SK-N-SH (cell line): ENCODE measurements at regions not wholly inside any gene's neighbourhood (a gene's known extent, or its start where the extent isn't known, plus 50 kb on each side); places are given as distances from the start of the nearest gene placed in this dataset.

Experiments used
- CTCF ChIA-PET: fragments of 300-600, 350-600 bp; formaldehyde crosslinking; extraction: SDS; loops from one replicate; lab custom pipeline; 2021; lab: Yijun Ruan, JAX
- POLR2A ChIA-PET: fragments of 350-600 bp; sonication (Branson Sonifier 250); formaldehyde crosslinking; extraction: SDS; loops from one replicate; lab custom pipeline; 2020; ENCODE audit warnings: antibody characterized with exemption, inconsistent platforms; lab: Yijun Ruan, JAX
- DNase-seq: peaks from one replicate; pipeline ENCODE4 v3.0.0; 2012
- H2AFZ ChIP-seq: fragments of 200-600 bp; sonication (generic); 2 replicates; pipeline ENCODE4 v1.8.1; 2016; ENCODE audit warnings: antibody characterized with exemption, mild to moderate bottlenecking, low read depth
- H3F3A ChIP-seq: fragments of 200-600 bp; sonication (generic); replicated peaks from 2 replicates; pipeline ENCODE3; 2016; ENCODE audit warnings: antibody characterized with exemption, mild to moderate bottlenecking; ENCODE audit not compliant: insufficient read depth
- H3K27ac ChIP-seq, 2 experiments: fragments of 200-500 bp in 1 of 2; fragments of 200-600 bp in 1 of 2; sonication (Bioruptor generic) in 1 of 2; sonication (generic), shearing (Covaris generic) in 1 of 2; 2 replicates each; pipeline versions ENCODE4 v1.5.1 to v1.6.1; 2014 to 2016; ENCODE audit warnings: low read depth in 2 of 2, inconsistent platforms in 1 of 2, low read length in 1 of 2, mild to moderate bottlenecking in 1 of 2, mixed read lengths in 1 of 2
- H3K27me3 ChIP-seq: fragments of 200-600 bp; sonication (generic), shearing (Covaris generic); 2 replicates; pipeline ENCODE4 v1.6.1; 2016; ENCODE audit warnings: mixed run types; ENCODE audit not compliant: insufficient read depth
- H3K36me3 ChIP-seq, 2 experiments: fragments of 200-500 bp in 1 of 2; fragments of 200-600 bp in 1 of 2; sonication (Bioruptor generic) in 1 of 2; sonication (generic) in 1 of 2; replicated peaks in 1 of 2; 2 replicates each; pipeline versions ENCODE3 to v1.5.1; 2014 to 2016; ENCODE audit warnings: low read length in 1 of 2, mild to moderate bottlenecking in 1 of 2; ENCODE audit not compliant: insufficient read depth in 2 of 2, control insufficient read depth in 1 of 2
- H3K4me1 ChIP-seq, 2 experiments: fragments of 200-500 bp in 1 of 2; fragments of 200-600 bp in 1 of 2; sonication (Bioruptor generic) in 1 of 2; sonication (generic), shearing (Covaris generic) in 1 of 2; 2 replicates each; pipeline versions ENCODE4 v1.5.1 to v1.6.1; 2014 to 2016; ENCODE audit warnings: low read depth in 1 of 2, low read length in 1 of 2, mixed run types in 1 of 2; ENCODE audit not compliant: insufficient read depth in 2 of 2, control insufficient read depth in 1 of 2
- H3K4me2 ChIP-seq: fragments of 200-600 bp; sonication (generic), shearing (Covaris generic); 2 replicates; pipeline ENCODE4 v1.6.1; 2017; ENCODE audit warnings: mixed run types
- H3K4me3 ChIP-seq, 2 experiments: fragments of 200-500 bp in 1 of 2; fragments of 200-600 bp in 1 of 2; sonication (Bioruptor generic) in 1 of 2; sonication (generic), shearing (Covaris generic) in 1 of 2; 2 replicates each; pipeline versions ENCODE4 v1.5.1 to v1.8.1; 2014 to 2016; ENCODE audit warnings: low read depth in 2 of 2, inconsistent platforms in 1 of 2, low read length in 1 of 2, mild to moderate bottlenecking in 1 of 2, mixed read lengths in 1 of 2, moderate library complexity in 1 of 2
- H3K79me2 ChIP-seq: fragments of 200-600 bp; sonication (generic); 2 replicates; pipeline ENCODE4 v1.8.1; 2017; ENCODE audit warnings: mild to moderate bottlenecking; ENCODE audit not compliant: insufficient read depth
- H3K9ac ChIP-seq: fragments of 200-600 bp; sonication (generic); 2 replicates; pipeline ENCODE4 v1.6.1; 2017; ENCODE audit warnings: mixed run types
- H3K9me2 ChIP-seq: fragments of 200-600 bp; sonication (generic); 2 replicates; pipeline ENCODE4 v1.6.1; 2017; ENCODE audit warnings: mixed run types
- H3K9me3 ChIP-seq: fragments of 200-600 bp; sonication (generic); 2 replicates; pipeline ENCODE4 v1.6.1; 2017; ENCODE audit warnings: mixed run types, mild to moderate bottlenecking, moderate library complexity
- H4K20me1 ChIP-seq: fragments of 200-600 bp; sonication (generic); 2 replicates; pipeline ENCODE4 v1.6.1; 2017; ENCODE audit warnings: mild to moderate bottlenecking, mixed run types; ENCODE audit not compliant: insufficient read depth
- ELF1 ChIP-seq: IDR thresholded peaks from 2 replicates; pipeline ENCODE4 v1.4.0; 2012
- EZH2phosphoT487 ChIP-seq: fragments of 200-600 bp; sonication (generic); IDR thresholded peaks from 2 replicates; pipeline ENCODE4 v1.6.1; 2017; ENCODE audit warnings: low read depth, mixed run types, mild to moderate bottlenecking, antibody characterized with exemption, moderate library complexity, borderline replicate concordance
- FOXJ3 ChIP-seq: sonication (generic); formaldehyde crosslinking; IDR thresholded peaks from 2 replicates; pipeline ENCODE4 v1.5.1; 2020; ENCODE audit warnings: mild to moderate bottlenecking, missing genetic modification reagents
- MEF2A ChIP-seq: IDR thresholded peaks from 2 replicates; pipeline ENCODE4 v1.4.0; 2012; ENCODE audit warnings: low read depth, borderline replicate concordance
- MXI1 ChIP-seq: IDR thresholded peaks from 2 replicates; pipeline ENCODE4 v1.6.1; 2012; ENCODE audit warnings: mild to moderate bottlenecking, low read depth, low read length, improper control_type of control experiment
- NFIC ChIP-seq: IDR thresholded peaks from 2 replicates; pipeline ENCODE4 v1.4.0; 2012; ENCODE audit warnings: borderline replicate concordance
- NRF1 ChIP-seq: IDR thresholded peaks from 2 replicates; pipeline ENCODE4 v1.6.1; 2012; ENCODE audit warnings: low read depth, mild to moderate bottlenecking, low read length
- SMC3 ChIP-seq: IDR thresholded peaks from 2 replicates; pipeline ENCODE4 v1.6.1; 2012; ENCODE audit warnings: low read depth, low read length, improper control_type of control experiment
- TEAD4 ChIP-seq: IDR thresholded peaks from 2 replicates; pipeline ENCODE4 v1.4.0; 2012; ENCODE audit warnings: mild to moderate bottlenecking, borderline replicate concordance; ENCODE audit not compliant: insufficient read depth
- WGBS: methylation state at CpG from one replicate; pipeline ENCODE4 v1.1.6; 2017; ENCODE audit warnings: low lambda C conversion rate; 5-methylcytosine and 5-hydroxymethylcytosine counted together
- TF ChIP-seq, protein P1 (sequence below): IDR thresholded peaks from 2 replicates; pipeline ENCODE4 v1.4.0; 2012; ENCODE audit warnings: low read depth
- TF ChIP-seq, protein P2 (sequence below): fragments of 150-350 bp; IDR thresholded peaks from 2 replicates; pipeline ENCODE4 v1.6.1; 2017; ENCODE audit warnings: antibody characterized with exemption, low read length, low read depth, borderline replicate concordance

DNA sequence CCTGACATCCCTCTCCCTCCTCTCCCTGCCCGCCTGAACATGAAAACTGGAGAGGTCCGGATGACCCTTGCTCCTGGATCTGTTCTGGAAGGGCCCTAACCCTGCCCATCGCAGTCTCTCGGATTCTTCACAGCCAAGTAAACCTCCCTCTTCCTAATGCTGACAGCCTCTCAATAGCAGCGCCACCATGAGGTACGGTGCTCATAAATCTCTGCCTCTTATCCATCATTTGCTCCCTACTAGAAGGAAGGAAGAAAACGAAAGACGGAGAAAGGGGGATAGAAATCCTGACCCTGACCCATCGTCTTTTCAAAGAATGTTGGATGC lies 257.9 kb downstream of the BCL11A start:
- H3K36me3 ChIP-seq, result no peaks in the 10 kb centered on the region
- H3K9me2 ChIP-seq, result no peaks in the 10 kb centered on the region
- H3K9ac ChIP-seq, result no peak overlapping the region
- H3K9me3 ChIP-seq, result no peaks in the 10 kb centered on the region
- WGBS, result 66% methylated on average over 9 of the region's 9 CpGs
- no peak overlapping the region for H3K4me3 ChIP-seq
- no peaks in the 10 kb centered on the region; the same call in 1 of the 2 replicates for H3K27me3 ChIP-seq
- no peak for DNase-seq
- no peak overlapping the region for H2AFZ ChIP-seq
- ChIA-PET POLR2A (no interaction called here), CTCF (interaction anchor here (1.2 kb wide), 1 partner anchor 12 kb away, joined by 3 read pairs; no protein-coding TSS in a partner anchor)
- H3F3A ChIP-seq, result no peaks in the 10 kb centered on the region
- H3K79me2 ChIP-seq, result no peaks in the 10 kb centered on the region
- H3K4me2 ChIP-seq, result no peak overlapping the region
- TF ChIP-seq, protein P1, sequence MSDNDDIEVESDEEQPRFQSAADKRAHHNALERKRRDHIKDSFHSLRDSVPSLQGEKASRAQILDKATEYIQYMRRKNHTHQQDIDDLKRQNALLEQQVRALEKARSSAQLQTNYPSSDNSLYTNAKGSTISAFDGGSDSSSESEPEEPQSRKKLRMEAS, result no peak
- TF ChIP-seq FOXJ3, result no peak
- no peak for TF ChIP-seq EZH2phosphoT487
- TF ChIP-seq, protein P2, sequence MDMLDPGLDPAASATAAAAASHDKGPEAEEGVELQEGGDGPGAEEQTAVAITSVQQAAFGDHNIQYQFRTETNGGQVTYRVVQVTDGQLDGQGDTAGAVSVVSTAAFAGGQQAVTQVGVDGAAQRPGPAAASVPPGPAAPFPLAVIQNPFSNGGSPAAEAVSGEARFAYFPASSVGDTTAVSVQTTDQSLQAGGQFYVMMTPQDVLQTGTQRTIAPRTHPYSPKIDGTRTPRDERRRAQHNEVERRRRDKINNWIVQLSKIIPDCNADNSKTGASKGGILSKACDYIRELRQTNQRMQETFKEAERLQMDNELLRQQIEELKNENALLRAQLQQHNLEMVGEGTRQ, result no peak
- no peak for TF ChIP-seq MEF2A
- no peak for TF ChIP-seq SMC3
- H3K4me1 ChIP-seq, result no peaks in the 10 kb centered on the region
- no peaks in the 10 kb centered on the region for H4K20me1 ChIP-seq
- H3K27ac ChIP-seq, result no peak overlapping the region

DNA sequence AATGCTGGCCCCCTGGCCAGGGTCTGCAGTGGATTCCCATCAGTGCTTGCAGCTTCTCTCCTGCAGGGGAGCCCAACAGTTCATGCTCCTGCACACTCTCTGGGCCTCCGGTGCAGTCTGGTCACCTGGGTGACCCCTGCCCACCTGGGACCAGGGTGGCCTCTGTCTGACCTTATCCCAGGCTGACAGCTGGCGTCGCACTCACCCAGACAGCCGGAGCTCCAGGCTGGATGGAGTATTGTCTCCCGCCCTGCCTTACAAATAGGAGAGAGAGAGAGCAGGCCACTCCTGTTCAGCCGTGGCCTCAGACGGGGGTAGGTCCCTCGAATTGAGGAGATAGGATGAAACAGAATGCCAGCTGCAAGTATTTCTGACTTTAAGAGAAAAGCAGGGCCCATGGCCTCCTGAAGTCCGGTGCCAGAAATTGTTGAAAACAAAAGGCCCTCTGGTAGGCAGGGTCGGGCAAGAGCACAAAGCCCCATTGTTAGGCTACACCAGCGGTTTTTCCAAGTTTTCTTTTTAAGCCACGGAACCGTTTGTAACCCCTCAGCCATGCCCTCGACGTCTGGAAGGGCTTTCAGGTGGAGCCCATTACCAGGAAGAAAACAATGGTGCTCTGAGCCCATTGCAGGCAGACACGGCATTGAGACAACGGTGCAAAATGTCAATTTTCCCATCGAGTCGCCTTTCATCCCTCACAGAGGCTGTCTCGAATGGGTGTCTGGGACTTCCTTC lies 258.4 kb downstream of the BCL11A start:
- TF ChIP-seq TEAD4, result no peak
- TF ChIP-seq NFIC, result no peak
- TF ChIP-seq ELF1, result no peak
- TF ChIP-seq, protein P1, result no peak
- no peak for TF ChIP-seq MXI1
- no peak for TF ChIP-seq NRF1
- Histone ChIP-seq H3K27ac (no peak overlapping the region), H3K27me3 (no peaks in the 10 kb centered on the region; the same call in 1 of the 2 replicates), H3K9ac (no peak overlapping the region), H3K79me2 (no peaks in the 10 kb centered on the region), H3K4me1 (no peaks in the 10 kb centered on the region), H3K9me2 (no peaks in the 10 kb centered on the region), H4K20me1 (no peaks in the 10 kb centered on the region), H2AFZ (no peak overlapping the region), H3F3A (no peaks in the 10 kb centered on the region), H3K9me3 (no peaks in the 10 kb centered on the region), H3K4me2 (no peak overlapping the region), H3K4me3 (no peak overlapping the region), H3K36me3 (no peaks in the 10 kb centered on the region)
- DNase-seq, result no peak
- ChIA-PET CTCF (no interaction called here), POLR2A (no interaction called here)
- 34% methylated on average over 19 of the region's 20 CpGs for WGBS
